ENCODE measurements at regions not wholly inside any gene's neighbourhood (a gene's known extent, or its start where the extent isn't known, plus 50 kb on each side); places are given as distances from the start of the nearest gene placed in this dataset.

- ChIA-PET CTCF (no interaction called here), POLR2A (no interaction called here)
- TF ChIP-seq, protein P1, sequence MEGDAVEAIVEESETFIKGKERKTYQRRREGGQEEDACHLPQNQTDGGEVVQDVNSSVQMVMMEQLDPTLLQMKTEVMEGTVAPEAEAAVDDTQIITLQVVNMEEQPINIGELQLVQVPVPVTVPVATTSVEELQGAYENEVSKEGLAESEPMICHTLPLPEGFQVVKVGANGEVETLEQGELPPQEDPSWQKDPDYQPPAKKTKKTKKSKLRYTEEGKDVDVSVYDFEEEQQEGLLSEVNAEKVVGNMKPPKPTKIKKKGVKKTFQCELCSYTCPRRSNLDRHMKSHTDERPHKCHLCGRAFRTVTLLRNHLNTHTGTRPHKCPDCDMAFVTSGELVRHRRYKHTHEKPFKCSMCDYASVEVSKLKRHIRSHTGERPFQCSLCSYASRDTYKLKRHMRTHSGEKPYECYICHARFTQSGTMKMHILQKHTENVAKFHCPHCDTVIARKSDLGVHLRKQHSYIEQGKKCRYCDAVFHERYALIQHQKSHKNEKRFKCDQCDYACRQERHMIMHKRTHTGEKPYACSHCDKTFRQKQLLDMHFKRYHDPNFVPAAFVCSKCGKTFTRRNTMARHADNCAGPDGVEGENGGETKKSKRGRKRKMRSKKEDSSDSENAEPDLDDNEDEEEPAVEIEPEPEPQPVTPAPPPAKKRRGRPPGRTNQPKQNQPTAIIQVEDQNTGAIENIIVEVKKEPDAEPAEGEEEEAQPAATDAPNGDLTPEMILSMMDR (IDR thresholded peaks at IDR 0.05; ENCODE audit: control extremely low read depth, extremely low read depth, low read depth, missing control alignments), result no peak
- DNase-seq (ENCODE audit: extremely low spot score), result no peak
Observed at GRCh38 chr15:91678003-91678402, 175.5 kb upstream of the SLCO3A1 start.

- CTCF ChIA-PET, result interaction anchor here (2.1 kb wide), 1 partner anchor 16 kb away, joined by 5 read pairs; no protein-coding TSS in a partner anchor
- no peak for DNase-seq (ENCODE audit: extremely low spot score)
- TF ChIP-seq, protein P1 (IDR thresholded peaks at IDR 0.05; ENCODE audit: control extremely low read depth, extremely low read depth, low read depth, missing control alignments), result no peak
- POLR2A ChIA-PET, result no interaction called here
Observed at GRCh38 chr15:91679447-91679846, 174.1 kb upstream of the SLCO3A1 start.

- POLR2A ChIA-PET, result no interaction called here
Observed at GRCh38 chr15:91685436-91685835, 168.1 kb upstream of the SLCO3A1 start.

DNA sequence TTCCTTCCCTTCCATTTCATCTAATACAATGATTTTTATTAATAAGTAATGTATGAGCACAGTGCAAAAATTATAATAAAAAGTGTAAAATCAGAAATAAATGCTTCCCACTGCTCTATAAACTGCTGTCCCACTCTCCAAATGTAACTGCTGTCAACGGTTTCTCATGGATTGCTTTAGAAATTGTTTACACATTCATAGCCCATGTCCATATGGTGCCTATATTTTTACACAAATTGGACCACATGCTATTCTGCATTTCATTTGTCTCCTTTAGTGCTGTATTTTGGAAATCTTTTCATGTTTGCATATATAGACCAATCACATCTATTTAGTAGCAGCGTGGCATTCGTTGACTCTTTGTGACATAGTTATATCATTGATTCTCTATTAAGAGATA is 164.7 kb upstream of the SLCO3A1 start:
- TF ChIP-seq, protein P1 (IDR thresholded peaks at IDR 0.05; ENCODE audit: control extremely low read depth, extremely low read depth, low read depth, missing control alignments), result no peak
- POLR2A ChIA-PET, result no interaction called here
- no peak for DNase-seq (ENCODE audit: extremely low spot score)
- CTCF ChIA-PET, result no interaction called here

More at GRCh38 chr15:91685436-91685835, 168.1 kb upstream of the SLCO3A1 start:
- CTCF ChIA-PET, result no interaction called here
- DNase-seq (ENCODE audit: extremely low spot score), result no peak
- TF ChIP-seq, protein P1 (IDR thresholded peaks at IDR 0.05; ENCODE audit: control extremely low read depth, extremely low read depth, low read depth, missing control alignments), result no peak

- TF ChIP-seq, protein P1 (IDR thresholded peaks at IDR 0.05; ENCODE audit: control extremely low read depth, extremely low read depth, low read depth, missing control alignments), result no peak
- ChIA-PET POLR2A (no interaction called here), CTCF (no interaction called here)
- no peak for DNase-seq (ENCODE audit: extremely low spot score)
Observed at GRCh38 chr15:91689377-91689776, 164.1 kb upstream of the SLCO3A1 start.

DNA sequence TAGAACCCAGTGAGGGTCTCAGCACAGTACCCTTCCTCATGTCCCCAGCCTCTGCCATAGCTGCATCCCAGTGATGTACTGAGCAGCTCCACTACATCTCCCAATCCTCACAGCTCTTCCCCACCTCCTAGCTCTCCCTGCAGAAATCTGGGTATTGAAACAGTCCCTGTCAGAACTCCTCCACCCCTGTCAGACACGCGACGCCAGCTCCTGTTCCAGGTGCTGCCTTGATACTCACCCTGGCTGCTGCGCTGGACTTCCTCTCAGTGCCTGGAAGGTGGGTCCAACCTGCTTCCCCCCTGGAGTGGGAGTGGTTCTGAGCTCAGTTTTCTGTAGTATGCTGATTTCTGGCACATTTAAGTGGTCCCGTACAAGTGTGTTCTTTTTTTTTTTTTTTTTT is 160.9 kb upstream of the SLCO3A1 start:
- TF ChIP-seq, protein P1 (IDR thresholded peaks at IDR 0.05; ENCODE audit: control extremely low read depth, extremely low read depth, low read depth, missing control alignments), result no peak
- no peak for DNase-seq (ENCODE audit: extremely low spot score)
- POLR2A ChIA-PET, result no interaction called here
- CTCF ChIA-PET, result interaction anchor here (5.2 kb wide), 1 partner anchor 13 kb away, joined by 24 read pairs; no protein-coding TSS in a partner anchor

Data from GM10248 (cell line).